ENCODE measurements at regions not wholly inside any gene's neighbourhood (a gene's known extent, or its start where the extent isn't known, plus 50 kb on each side); places are given as distances from the start of the nearest gene placed in this dataset.

GRCh38 chr16:86917471-86918365, 339.4 kb downstream of the FOXL1 start:
- ATAC-seq: no peak

GRCh38 chr16:86918637-86919036, 340.3 kb downstream of the FOXL1 start:
- no peak for ATAC-seq

GRCh38 chr16:86919078-86919477, 340.7 kb downstream of the FOXL1 start:
- no peak for ATAC-seq

GRCh38 chr16:86919578-86920305, 341.4 kb downstream of the FOXL1 start:
- no peak for ATAC-seq

- ATAC-seq: no peak
These were observed 342.9 kb downstream of the FOXL1 start for GRCh38 chr16:86921289-86921688.

- no peak for ATAC-seq
These were observed 344.0 kb downstream of the FOXL1 start for GRCh38 chr16:86922311-86922710.

- ATAC-seq: no peak
These were observed 345.3 kb downstream of the FOXL1 start for GRCh38 chr16:86923656-86924055.

GRCh38 chr16:86924537-86924936, 346.2 kb downstream of the FOXL1 start:
- no peak for ATAC-seq

GRCh38 chr16:86925067-86925791, 346.9 kb downstream of the FOXL1 start:
- no peak for ATAC-seq

- no peak for ATAC-seq
These were observed 348.1 kb downstream of the FOXL1 start for GRCh38 chr16:86926181-86927094.

- ATAC-seq: no peak
These were observed 349.4 kb downstream of the FOXL1 start for GRCh38 chr16:86927699-86928098.

- no peak for ATAC-seq
These were observed 350.2 kb downstream of the FOXL1 start for GRCh38 chr16:86928523-86929011.

- no peak for ATAC-seq
These were observed 350.9 kb downstream of the FOXL1 start for GRCh38 chr16:86929057-86929871.

GRCh38 chr16:86930001-86930400, 351.7 kb downstream of the FOXL1 start:
- ATAC-seq: no peak

GRCh38 chr16:86930663-86931373, 352.5 kb downstream of the FOXL1 start:
- no peak for ATAC-seq

GRCh38 chr16:86931410-86931941, 353.1 kb downstream of the FOXL1 start:
- ATAC-seq: no peak

- no peak for ATAC-seq
These were observed 354.0 kb downstream of the FOXL1 start for GRCh38 chr16:86932130-86932982.

GRCh38 chr16:86934581-86935375, 356.4 kb downstream of the FOXL1 start:
- no peak for ATAC-seq
